ENCODE measurements at regions not wholly inside any gene's neighbourhood (a gene's known extent, or its start where the extent isn't known, plus 50 kb on each side); places are given as distances from the start of the nearest gene placed in this dataset.

DNA sequence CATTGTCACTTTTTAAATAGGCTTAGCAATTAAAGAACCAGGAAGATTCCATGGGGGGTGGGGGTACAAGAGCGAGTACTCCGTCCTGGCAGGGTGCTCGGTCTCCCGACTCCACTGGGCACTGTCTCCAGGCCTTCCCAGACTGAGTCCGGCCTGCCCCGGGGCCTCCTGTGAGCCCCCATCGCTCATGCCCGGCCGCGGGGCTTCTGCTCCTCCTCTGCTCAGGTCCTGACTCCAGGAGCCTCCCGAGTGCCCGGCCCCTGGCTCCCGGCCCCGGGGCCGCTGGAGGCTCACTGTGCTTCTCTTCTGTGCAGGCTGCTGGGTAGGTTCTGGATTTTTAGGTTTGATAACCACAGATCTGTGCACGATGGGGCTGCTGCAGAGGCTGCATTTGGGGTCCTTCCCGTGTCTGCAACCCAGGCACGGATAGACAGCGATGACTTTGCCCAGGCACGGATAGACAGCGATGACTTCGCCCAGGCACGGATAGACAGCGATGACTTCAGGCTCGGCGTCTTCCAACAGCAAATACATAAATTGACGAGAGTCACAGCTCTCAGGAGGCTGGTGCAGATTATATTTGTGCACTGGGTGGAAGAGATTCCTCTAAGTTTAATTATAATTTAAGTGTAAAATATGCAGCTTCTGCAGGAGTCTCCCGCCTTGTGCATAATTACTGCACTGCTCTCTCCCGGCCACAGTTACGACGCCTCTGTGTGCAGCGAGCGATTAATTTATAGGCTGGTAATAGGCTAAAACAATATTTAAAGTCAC is 74.8 kb upstream of the RXRA start:
- H3K4me3 ChIP-seq (replicated peaks in 1 of 3): no peak overlapping the region
- H3K9me3 ChIP-seq: no peaks in the 10 kb centered on the region
- TF ChIP-seq POLR2A (IDR thresholded peaks at IDR 0.05): no peak
- TF ChIP-seq, protein P1, sequence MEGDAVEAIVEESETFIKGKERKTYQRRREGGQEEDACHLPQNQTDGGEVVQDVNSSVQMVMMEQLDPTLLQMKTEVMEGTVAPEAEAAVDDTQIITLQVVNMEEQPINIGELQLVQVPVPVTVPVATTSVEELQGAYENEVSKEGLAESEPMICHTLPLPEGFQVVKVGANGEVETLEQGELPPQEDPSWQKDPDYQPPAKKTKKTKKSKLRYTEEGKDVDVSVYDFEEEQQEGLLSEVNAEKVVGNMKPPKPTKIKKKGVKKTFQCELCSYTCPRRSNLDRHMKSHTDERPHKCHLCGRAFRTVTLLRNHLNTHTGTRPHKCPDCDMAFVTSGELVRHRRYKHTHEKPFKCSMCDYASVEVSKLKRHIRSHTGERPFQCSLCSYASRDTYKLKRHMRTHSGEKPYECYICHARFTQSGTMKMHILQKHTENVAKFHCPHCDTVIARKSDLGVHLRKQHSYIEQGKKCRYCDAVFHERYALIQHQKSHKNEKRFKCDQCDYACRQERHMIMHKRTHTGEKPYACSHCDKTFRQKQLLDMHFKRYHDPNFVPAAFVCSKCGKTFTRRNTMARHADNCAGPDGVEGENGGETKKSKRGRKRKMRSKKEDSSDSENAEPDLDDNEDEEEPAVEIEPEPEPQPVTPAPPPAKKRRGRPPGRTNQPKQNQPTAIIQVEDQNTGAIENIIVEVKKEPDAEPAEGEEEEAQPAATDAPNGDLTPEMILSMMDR (IDR thresholded peaks at IDR 0.05): no peak
- no peak for DNase-seq
- H3K27me3 ChIP-seq: no peaks in the 10 kb centered on the region
- intact Hi-C loops (cut with DNase I): no loop called here
- 85 to 94% methylated on average over 27 to 31 of the region's 33 CpGs for WGBS, 2 donors
- H3K27ac ChIP-seq: no peak overlapping the region
- H3K4me1 ChIP-seq: no peaks in the 10 kb centered on the region
- H3K36me3 ChIP-seq: no peaks in the 10 kb centered on the region

DNA sequence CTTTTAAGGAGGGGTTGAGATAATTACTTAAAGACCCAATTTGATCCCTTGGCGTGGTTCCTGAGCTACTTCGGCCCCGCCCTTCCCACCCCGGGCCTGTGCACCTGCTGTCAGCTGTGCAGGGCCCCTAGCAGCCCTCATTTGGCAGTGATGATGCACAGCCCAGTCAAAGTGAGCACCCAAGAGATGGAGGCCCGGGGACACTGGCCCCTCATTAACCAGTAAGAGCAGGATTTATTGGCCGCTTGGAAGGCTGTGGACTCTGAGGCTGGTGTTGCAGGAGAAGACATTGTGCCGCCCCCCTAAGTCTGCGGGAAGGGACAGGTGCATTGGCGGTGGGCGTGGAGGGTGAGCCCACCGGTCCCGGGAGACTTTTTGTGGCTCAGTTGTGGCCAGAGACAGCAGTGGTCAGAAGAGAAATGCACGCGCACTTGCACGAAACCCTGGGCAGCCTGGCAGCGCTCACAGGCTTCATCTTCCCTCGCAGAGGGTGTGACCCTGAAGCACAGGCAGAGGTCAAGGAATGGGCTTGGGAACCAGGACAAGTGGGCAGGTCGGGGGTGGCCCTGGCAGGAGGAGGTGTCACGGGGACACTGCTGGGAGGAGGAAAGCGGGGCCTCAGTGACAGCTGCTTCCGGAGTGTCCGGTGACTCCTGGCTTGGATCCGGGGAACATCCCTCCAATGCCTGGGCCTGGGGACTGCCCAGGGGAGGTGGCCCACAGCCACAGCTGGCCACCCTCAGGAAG is 74.0 kb upstream of the RXRA start:
- no peak for TF ChIP-seq POLR2A (IDR thresholded peaks at IDR 0.05)
- TF ChIP-seq, protein P1 (IDR thresholded peaks at IDR 0.05): no peak
- no peak for DNase-seq
- intact Hi-C loops (cut with DNase I): no loop called here
- Histone ChIP-seq H3K4me3 (replicated peaks in 1 of 3) (no peak overlapping the region), H3K9me3 (no peaks in the 10 kb centered on the region), H3K27me3 (no peaks in the 10 kb centered on the region), H3K36me3 (no peaks in the 10 kb centered on the region), H3K4me1 (no peaks in the 10 kb centered on the region), H3K27ac (no peak overlapping the region)
- WGBS, 2 donors: 83 to 84% methylated on average over 14 to 22 of the region's 23 CpGs

DNA sequence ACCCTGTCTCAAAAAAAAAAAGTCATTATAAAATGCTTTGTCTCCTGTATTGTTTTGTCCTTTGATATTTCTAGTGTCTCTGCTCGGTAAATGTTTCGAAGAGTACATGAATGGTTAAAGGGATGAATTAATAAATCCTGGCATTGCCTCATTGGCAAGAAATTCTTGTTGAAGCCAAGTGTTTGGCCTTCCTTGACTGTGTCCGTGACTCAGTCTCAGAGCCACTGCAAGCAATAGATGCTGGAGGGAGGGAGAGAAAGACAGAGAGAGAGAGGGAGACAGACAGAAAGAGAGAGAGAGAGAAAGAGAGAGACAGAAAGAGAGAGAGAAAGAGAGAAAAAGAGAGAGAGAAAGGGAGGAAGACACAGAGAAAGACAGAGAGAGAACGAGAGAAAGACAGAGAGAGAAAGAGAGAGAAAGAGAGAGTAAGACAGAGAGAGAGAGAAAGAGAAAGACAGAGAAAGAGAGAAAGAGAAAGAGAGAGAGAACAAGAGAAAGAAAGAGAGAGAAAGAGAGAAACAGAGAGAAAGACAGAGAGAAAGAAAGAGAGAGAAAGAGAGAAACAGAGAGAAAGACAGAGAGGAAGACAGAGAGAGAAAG is 72.5 kb upstream of the RXRA start:
- intact Hi-C loops (cut with DNase I): no loop called here

DNA sequence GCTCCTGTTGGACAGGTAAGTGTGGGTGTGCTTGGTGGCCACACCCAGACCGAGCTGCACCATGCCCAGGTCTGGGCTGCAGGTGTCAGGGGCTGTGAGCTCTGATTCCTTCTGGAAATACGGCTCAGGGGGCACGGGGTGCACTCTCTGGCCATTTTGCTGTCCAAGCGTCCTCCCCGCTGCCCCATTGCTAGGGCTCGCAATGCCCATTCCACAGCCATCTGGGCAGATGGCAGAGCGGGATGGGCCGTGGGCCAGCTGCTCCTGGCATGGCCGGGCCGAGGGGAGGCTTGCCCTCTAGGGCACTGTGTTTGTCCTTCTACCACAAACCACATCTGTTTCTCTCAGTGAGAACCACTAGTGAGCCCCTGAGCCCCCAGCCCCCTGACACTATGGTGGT is 67.9 kb upstream of the RXRA start:
- no peaks in the 10 kb centered on the region for H3K36me3 ChIP-seq
- no peak overlapping the region for H3K4me3 ChIP-seq (replicated peaks in 1 of 3)
- no peaks in the 10 kb centered on the region for H3K4me1 ChIP-seq
- H3K9me3 ChIP-seq: no peaks in the 10 kb centered on the region
- no peaks in the 10 kb centered on the region for H3K27me3 ChIP-seq
- H3K27ac ChIP-seq: no peak overlapping the region
- DNase-seq: no peak
- intact Hi-C loops (cut with DNase I): no loop called here
- 86 to 88% methylated on average over 9 to 10 of the region's 10 CpGs for WGBS, 2 donors
- TF ChIP-seq POLR2A (IDR thresholded peaks at IDR 0.05): no peak
- TF ChIP-seq, protein P1 (IDR thresholded peaks at IDR 0.05): no peak

More for the DNA sequence above, 72.5 kb upstream of the RXRA start:
- WGBS, 2 donors: 74 to 78% methylated on average over 4 of the region's 4 CpGs
- Histone ChIP-seq H3K27me3 (no peaks in the 10 kb centered on the region), H3K4me3 (replicated peaks in 1 of 3) (no peak overlapping the region), H3K36me3 (no peaks in the 10 kb centered on the region), H3K4me1 (no peaks in the 10 kb centered on the region), H3K9me3 (no peaks in the 10 kb centered on the region), H3K27ac (no peak overlapping the region)
- no peak for TF ChIP-seq POLR2A (IDR thresholded peaks at IDR 0.05)
- TF ChIP-seq, protein P1 (IDR thresholded peaks at IDR 0.05): no peak
- no peak for DNase-seq

All from thyroid gland (tissue), 4 donors.